K562 (cell line): ENCODE measurements at regions not wholly inside any gene's neighbourhood (a gene's known extent, or its start where the extent isn't known, plus 50 kb on each side); places are given as distances from the start of the nearest gene placed in this dataset.

ENCODE experiments used
- ATAC-seq: fragments of 200-7000 bp; cut with Tn5 transposase; 3 replicates; pipeline ENCODE4 v1.9.1; 2020; ENCODE audit warnings: moderate library complexity
- BruUV-seq: library from RNA; stranded (reverse); fragments of 400-500 nt; replicated peaks from 2 replicates; lab custom pipeline; 2021; lab: Mats Ljungman, UMichigan
- CTCF ChIA-PET: fragments of 300-600 bp; formaldehyde crosslinking; extraction: SDS; loops from one replicate; lab custom pipeline; 2021; ENCODE audit warnings: low intra/inter-chr PET ratio; lab: Yijun Ruan, JAX
- POLR2A ChIA-PET: fragments of 300-600, 350-650 bp; sonication (Branson Sonifier 250); formaldehyde crosslinking; extraction: SDS; loops from one replicate; lab custom pipeline; 2021; ENCODE audit warnings: antibody characterized with exemption, inconsistent platforms; lab: Yijun Ruan, JAX
- DNase-seq, 4 experiments: peaks; one replicate each; pipeline versions ENCODE4 v3.0.0 to v3.0.0-alpha.2; 2011 to 2018; ENCODE audit warnings: low spot score in 3 of 4, mixed read lengths in 3 of 4; ENCODE audit errors: extremely low read depth in 1 of 4
- FAIRE-seq: peaks from 2 replicates; lab custom pipeline; 2011; peaks lifted over from hg19 to GRCh38; lab: Jason Lieb, UNC
- H2AFZ ChIP-seq: 2 replicates; pipeline ENCODE4 v1.6.0; 2011; ENCODE audit warnings: low read depth, low read length, control low read depth, inconsistent platforms
- H3K27ac ChIP-seq: fragments of 200-600 bp; 3 replicates; pipeline ENCODE4 v1.8.0; 2011; ENCODE audit warnings: low read depth, mild to moderate bottlenecking, control low read depth, inconsistent platforms, low read length, moderate library complexity, mixed read lengths; ENCODE audit errors: extremely low read depth
- H3K27me3 ChIP-seq, 2 experiments: fragments of 300-600 bp in 1 of 2; 2 replicates in 1 of 2; 3 replicates in 1 of 2; pipeline versions ENCODE4 v1.6.0 to v1.8.0; 2011; ENCODE audit warnings: inconsistent platforms in 2 of 2, low read length in 2 of 2, mild to moderate bottlenecking in 1 of 2, mixed read lengths in 1 of 2, moderate library complexity in 1 of 2; ENCODE audit not compliant: control insufficient read depth in 2 of 2, insufficient read depth in 2 of 2
- H3K36me3 ChIP-seq: fragments of 300-600 bp; 3 replicates; pipeline ENCODE4 v1.8.0; 2011; ENCODE audit warnings: mild to moderate bottlenecking, low read length, inconsistent platforms; ENCODE audit not compliant: control insufficient read depth, insufficient read depth
- H3K4me1 ChIP-seq, 2 experiments: fragments of 200-600 bp in 1 of 2; replicated peaks in 1 of 2; 2 replicates in 1 of 2; 3 replicates in 1 of 2; pipeline versions ENCODE4 v1.5.1 to v1.8.0; 2011; ENCODE audit warnings: inconsistent platforms in 2 of 2, low read length in 2 of 2, mild to moderate bottlenecking in 1 of 2, mixed read lengths in 1 of 2, moderate library complexity in 1 of 2; ENCODE audit not compliant: control insufficient read depth in 2 of 2, insufficient read depth in 2 of 2
- H3K4me2 ChIP-seq: 2 replicates; pipeline ENCODE4 v1.6.1; 2011; ENCODE audit warnings: low read length, control low read depth, inconsistent platforms, mixed read lengths; ENCODE audit not compliant: insufficient read depth
- H3K4me3 ChIP-seq: fragments of 200-600 bp; sonication (generic), shearing (Covaris generic); 2 replicates; pipeline ENCODE4 v1.5.1; 2016; ENCODE audit warnings: control low read depth, inconsistent platforms
- H3K79me2 ChIP-seq: fragments of 200-600 bp; 3 replicates; pipeline ENCODE4 v1.8.0; 2011; ENCODE audit warnings: low read length, inconsistent platforms; ENCODE audit not compliant: control insufficient read depth, insufficient read depth
- H3K9ac ChIP-seq, 2 experiments: 2 replicates each; pipeline versions ENCODE4 v1.6.0 to v1.6.1; 2011; ENCODE audit warnings: low read depth in 2 of 2, low read length in 2 of 2, control low read depth in 1 of 2, inconsistent platforms in 1 of 2, mild to moderate bottlenecking in 1 of 2, mixed read lengths in 1 of 2; ENCODE audit not compliant: insufficient read depth in 1 of 2
- H3K9me1 ChIP-seq: one replicate; pipeline ENCODE4 v1.6.0; 2011; ENCODE audit warnings: inconsistent platforms, mild to moderate bottlenecking, low read length, moderate library complexity; ENCODE audit not compliant: control insufficient read depth, insufficient read depth
- H3K9me3 ChIP-seq: replicated peaks from 2 replicates; pipeline ENCODE4 v1.5.1; 2011; ENCODE audit warnings: low read depth, low read length, inconsistent platforms; ENCODE audit not compliant: control insufficient read depth, insufficient read depth
- H4K20me1 ChIP-seq: replicated peaks from 2 replicates; pipeline ENCODE4 v1.6.1; 2011; ENCODE audit warnings: low read length, inconsistent platforms, mixed read lengths; ENCODE audit not compliant: control insufficient read depth, insufficient read depth
- E2F5 ChIP-seq: sonication (generic); formaldehyde crosslinking; IDR thresholded peaks from 2 replicates; pipeline ENCODE4 v1.8.0; 2022; ENCODE audit warnings: mild to moderate bottlenecking, missing genetic modification reagents
- ELK1 ChIP-seq: sonication (generic); formaldehyde crosslinking; IDR thresholded peaks from 2 replicates; pipeline ENCODE4 v1.8.1; 2022; ENCODE audit warnings: missing genetic modification reagents
- HDAC1 ChIP-seq, 2 experiments: fragments of 450-650 bp; IDR thresholded peaks; 2 replicates each; pipeline ENCODE4 v1.6.1; 2016 to 2017; ENCODE audit warnings: inconsistent platforms in 1 of 2, mild to moderate bottlenecking in 1 of 2, moderate library complexity in 1 of 2
- KLF13 ChIP-seq: fragments of 450-650 bp; IDR thresholded peaks from 2 replicates; pipeline ENCODE4 v1.6.1; 2016; ENCODE audit warnings: missing genetic modification characterization, low read depth, mild to moderate bottlenecking, missing compliant biosample characterization, moderate library complexity, borderline replicate concordance
- MBD2 ChIP-seq: sonication (generic); IDR thresholded peaks from 2 replicates; pipeline ENCODE4 v1.6.1; 2016; ENCODE audit warnings: low read depth, borderline replicate concordance
- NRF1 ChIP-seq, 2 experiments: fragments of 450-650 bp; IDR thresholded peaks in 1 of 2; conservative IDR thresholded peaks in 1 of 2; 2 replicates each; pipeline ENCODE4 v1.6.1; 2014; ENCODE audit warnings: mild to moderate bottlenecking in 2 of 2
- SMARCE1 ChIP-seq: fragments of 450-650 bp; IDR thresholded peaks from 2 replicates; pipeline ENCODE4 v1.7.1; 2016; ENCODE audit warnings: mild to moderate bottlenecking
- TEAD4 ChIP-seq, 2 experiments: sonication (generic) in 1 of 2; formaldehyde crosslinking in 1 of 2; IDR thresholded peaks; 2 replicates each; pipeline versions ENCODE4 v1.6.1 to v1.8.0; 2012 to 2022; ENCODE audit warnings: borderline replicate concordance in 1 of 2, inconsistent platforms in 1 of 2, low read length in 1 of 2, mild to moderate bottlenecking in 1 of 2, missing genetic modification reagents in 1 of 2
- WGBS: fragments of 100-300 bp; shearing (Covaris generic); methylation state at CpG from one replicate; pipeline ENCODE4 v1.1.6; 2016; ENCODE audit warnings: low coverage, mixed read lengths; ENCODE audit not compliant: insufficient coverage; ENCODE audit errors: missing lambda C conversion rate; 5-methylcytosine and 5-hydroxymethylcytosine counted together
- in situ Hi-C: fragments of 300-500 bp; cut with MboI; formaldehyde crosslinking; loops from 4 replicates; pipeline ENCODE4 v1.15.0; 2018; ENCODE audit warnings: inconsistent platforms, mixed read lengths
- intact Hi-C: fragments of 100-400 bp; cut with micrococcal nuclease; formaldehyde crosslinking; loops from 2 replicates; pipeline ENCODE4 v1.14.2; 2022
- TF ChIP-seq, protein P1 (sequence below): fragments of 250-450 bp; sonication (Bioruptor Pico); IDR thresholded peaks from 2 replicates; pipeline ENCODE4 v1.6.1; 2021; ENCODE audit warnings: mild to moderate bottlenecking
- TF ChIP-seq, protein P2 (sequence below), 2 experiments: fragments of 450-650 bp; formaldehyde crosslinking in 1 of 2; IDR thresholded peaks; 2 replicates each; pipeline versions ENCODE4 v1.4.0 to v1.6.1; 2014 to 2020; ENCODE audit warnings: mild to moderate bottlenecking in 2 of 2, borderline replicate concordance in 1 of 2, low read depth in 1 of 2
- TF ChIP-seq, protein P3 (sequence below): fragments of 250-450 bp; sonication (Bioruptor Pico); IDR thresholded peaks from 2 replicates; pipeline ENCODE4 v1.9.0; 2021; ENCODE audit warnings: mild to moderate bottlenecking

- DNase-seq (no peak), ATAC-seq (no peak), FAIRE-seq (no peak)
- no peak overlapping the region for H3K4me3 ChIP-seq
- WGBS = 9% methylated on average over 1 of the region's 1 CpG
- in situ Hi-C loops (loop anchor here (5.0 kb wide), 1 partner anchor 978 kb away; no protein-coding TSS in a partner anchor), intact Hi-C loops (loop anchor here (5.0 to 10.0 kb wide), 5 partner anchors 553 to 1053 kb away; partner anchors contain the start of gene TEX48)
- H3K27ac ChIP-seq = no peak overlapping the region
- no peaks in the 10 kb centered on the region for H3K79me2 ChIP-seq
- H2AFZ ChIP-seq = no peak overlapping the region
- H3K27me3 ChIP-seq = no peaks in the 10 kb centered on the region
- no peak overlapping the region for H3K4me2 ChIP-seq
- no peaks in the 10 kb centered on the region for H3K9me3 ChIP-seq
- TF ChIP-seq, protein P1, sequence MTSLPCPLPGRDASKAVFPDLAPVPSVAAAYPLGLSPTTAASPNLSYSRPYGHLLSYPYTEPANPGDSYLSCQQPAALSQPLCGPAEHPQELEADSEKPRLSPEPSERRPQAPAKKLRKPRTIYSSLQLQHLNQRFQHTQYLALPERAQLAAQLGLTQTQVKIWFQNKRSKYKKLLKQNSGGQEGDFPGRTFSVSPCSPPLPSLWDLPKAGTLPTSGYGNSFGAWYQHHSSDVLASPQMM (CRISPR knock-in tag) = no peak
- no peak for TF ChIP-seq NRF1 (conservative IDR thresholded peaks at IDR 0.05 in 1 of 2, IDR thresholded peaks at IDR 0.05 in 1 of 2)
- no peak for TF ChIP-seq SMARCE1
- no peak for TF ChIP-seq MBD2
- TF ChIP-seq, protein P2, sequence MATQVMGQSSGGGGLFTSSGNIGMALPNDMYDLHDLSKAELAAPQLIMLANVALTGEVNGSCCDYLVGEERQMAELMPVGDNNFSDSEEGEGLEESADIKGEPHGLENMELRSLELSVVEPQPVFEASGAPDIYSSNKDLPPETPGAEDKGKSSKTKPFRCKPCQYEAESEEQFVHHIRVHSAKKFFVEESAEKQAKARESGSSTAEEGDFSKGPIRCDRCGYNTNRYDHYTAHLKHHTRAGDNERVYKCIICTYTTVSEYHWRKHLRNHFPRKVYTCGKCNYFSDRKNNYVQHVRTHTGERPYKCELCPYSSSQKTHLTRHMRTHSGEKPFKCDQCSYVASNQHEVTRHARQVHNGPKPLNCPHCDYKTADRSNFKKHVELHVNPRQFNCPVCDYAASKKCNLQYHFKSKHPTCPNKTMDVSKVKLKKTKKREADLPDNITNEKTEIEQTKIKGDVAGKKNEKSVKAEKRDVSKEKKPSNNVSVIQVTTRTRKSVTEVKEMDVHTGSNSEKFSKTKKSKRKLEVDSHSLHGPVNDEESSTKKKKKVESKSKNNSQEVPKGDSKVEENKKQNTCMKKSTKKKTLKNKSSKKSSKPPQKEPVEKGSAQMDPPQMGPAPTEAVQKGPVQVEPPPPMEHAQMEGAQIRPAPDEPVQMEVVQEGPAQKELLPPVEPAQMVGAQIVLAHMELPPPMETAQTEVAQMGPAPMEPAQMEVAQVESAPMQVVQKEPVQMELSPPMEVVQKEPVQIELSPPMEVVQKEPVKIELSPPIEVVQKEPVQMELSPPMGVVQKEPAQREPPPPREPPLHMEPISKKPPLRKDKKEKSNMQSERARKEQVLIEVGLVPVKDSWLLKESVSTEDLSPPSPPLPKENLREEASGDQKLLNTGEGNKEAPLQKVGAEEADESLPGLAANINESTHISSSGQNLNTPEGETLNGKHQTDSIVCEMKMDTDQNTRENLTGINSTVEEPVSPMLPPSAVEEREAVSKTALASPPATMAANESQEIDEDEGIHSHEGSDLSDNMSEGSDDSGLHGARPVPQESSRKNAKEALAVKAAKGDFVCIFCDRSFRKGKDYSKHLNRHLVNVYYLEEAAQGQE (IDR thresholded peaks at IDR 0.05; ENCODE audit: borderline replicate concordance) = no peak
- TF ChIP-seq, protein P2 (CRISPR knock-in tag; IDR thresholded peaks at IDR 0.05; ENCODE audit: low read depth) = no peak
- no peak for TF ChIP-seq ELK1 (CRISPR knock-in tag)
- no peak for TF ChIP-seq TEAD4 (IDR thresholded peaks at IDR 0.05; ENCODE audit: low read length)
- no peak for TF ChIP-seq TEAD4 (CRISPR knock-in tag; IDR thresholded peaks at IDR 0.05; ENCODE audit: borderline replicate concordance)
- TF ChIP-seq KLF13 = no peak
- no peak for TF ChIP-seq HDAC1 (IDR thresholded peaks at IDR 0.05)
- no peak for TF ChIP-seq E2F5
- TF ChIP-seq, protein P3, sequence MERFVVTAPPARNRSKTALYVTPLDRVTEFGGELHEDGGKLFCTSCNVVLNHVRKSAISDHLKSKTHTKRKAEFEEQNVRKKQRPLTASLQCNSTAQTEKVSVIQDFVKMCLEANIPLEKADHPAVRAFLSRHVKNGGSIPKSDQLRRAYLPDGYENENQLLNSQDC (CRISPR knock-in tag) = no peak
- ChIA-PET CTCF (interaction anchor here (1.2 to 1.5 kb wide), 2 partner anchors 1052 to 1066 kb away, joined by 3 to 19 read pairs; no protein-coding TSS in a partner anchor), POLR2A (no interaction called here)
- no peak overlapping the region for H3K9ac ChIP-seq
- H3K36me3 ChIP-seq = no peaks in the 10 kb centered on the region
- H3K9me1 ChIP-seq = no peaks in the 10 kb centered on the region
- BruUV-seq = no TSS peak
- H4K20me1 ChIP-seq = no peaks in the 10 kb centered on the region
- no peaks in the 10 kb centered on the region for H3K4me1 ChIP-seq
Observed at GRCh38 chr9:115594557-115594956, 476.6 kb upstream of the TNC start.
